ENCODE measurements at regions not wholly inside any gene's neighbourhood (a gene's known extent, or its start where the extent isn't known, plus 50 kb on each side); places are given as distances from the start of the nearest gene placed in this dataset.
"Not testable (repeated sequence)": the region's sequence is repeated elsewhere in the genome, so short reads cannot be mapped to it uniquely, and the experiment has no call there.

DNA sequence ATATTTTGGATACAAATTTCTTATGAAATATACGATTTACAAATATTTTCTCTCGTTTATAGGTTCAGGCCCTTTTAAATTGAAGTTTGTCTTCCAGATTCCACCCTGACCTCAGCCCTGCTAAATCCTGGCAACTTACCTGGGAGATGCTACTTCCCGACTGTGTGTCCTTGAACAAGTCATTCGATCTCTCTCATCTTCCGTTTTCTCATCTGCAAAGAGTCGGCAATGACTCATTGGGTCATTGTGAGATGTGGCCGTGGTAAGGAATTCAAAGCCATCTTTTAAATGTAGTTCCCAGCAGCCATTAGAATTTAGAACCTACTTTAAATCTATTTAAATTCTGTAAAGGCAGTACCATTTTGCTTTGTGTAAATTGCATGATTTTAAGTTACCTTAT, 72.5 kb downstream of the LHX2 start:
- no peak for DNase-seq

DNA sequence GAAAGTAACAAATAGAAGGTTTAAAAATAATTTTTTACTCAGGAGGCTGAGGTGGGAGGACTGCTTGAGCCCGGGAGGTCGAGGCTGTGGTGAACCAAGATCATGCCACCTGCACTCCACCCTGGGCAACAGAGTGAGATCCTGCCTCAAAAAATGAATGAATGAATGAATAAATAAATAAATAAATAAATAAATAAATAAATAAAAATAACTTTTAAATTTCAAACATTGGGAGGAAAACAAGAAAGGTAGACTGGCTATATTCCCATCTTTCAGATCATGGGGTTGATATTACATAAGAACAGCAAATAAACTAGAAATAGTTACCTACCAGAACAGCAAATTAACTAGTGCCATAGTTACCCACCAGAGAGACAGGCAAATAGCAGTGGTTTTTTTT, 75.7 kb downstream of the LHX2 start:
- DNase-seq = no peak

DNA sequence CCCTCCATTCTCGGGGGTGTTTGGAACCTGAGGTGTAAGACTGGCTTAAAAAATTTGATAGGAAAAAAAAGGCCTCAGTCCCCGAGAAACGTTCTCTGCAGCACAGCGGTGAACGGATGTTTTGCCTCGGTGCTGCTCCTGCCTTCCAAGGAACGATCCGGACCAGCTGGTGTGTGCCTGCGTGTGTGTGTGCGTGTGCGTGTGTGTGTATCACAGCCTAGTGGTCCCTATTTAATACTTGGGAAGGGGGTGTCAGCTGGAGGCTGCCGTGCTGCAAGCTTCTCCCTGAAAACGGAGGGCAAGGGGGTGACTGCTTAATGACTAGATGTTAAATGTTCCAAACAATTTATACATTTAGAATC, 76.9 kb downstream of the LHX2 start:
- no peak for DNase-seq

- DNase-seq = not testable (repeated sequence)
Observed at GRCh38 chr9:124089631-124090488, 78.3 kb downstream of the LHX2 start.

- no peak for DNase-seq
Observed at GRCh38 chr9:124098141-124098905, 86.8 kb downstream of the LHX2 start.

GRCh38 chr9:124099860-124100259, 88.3 kb downstream of the LHX2 start:
- no peak for DNase-seq

DNA sequence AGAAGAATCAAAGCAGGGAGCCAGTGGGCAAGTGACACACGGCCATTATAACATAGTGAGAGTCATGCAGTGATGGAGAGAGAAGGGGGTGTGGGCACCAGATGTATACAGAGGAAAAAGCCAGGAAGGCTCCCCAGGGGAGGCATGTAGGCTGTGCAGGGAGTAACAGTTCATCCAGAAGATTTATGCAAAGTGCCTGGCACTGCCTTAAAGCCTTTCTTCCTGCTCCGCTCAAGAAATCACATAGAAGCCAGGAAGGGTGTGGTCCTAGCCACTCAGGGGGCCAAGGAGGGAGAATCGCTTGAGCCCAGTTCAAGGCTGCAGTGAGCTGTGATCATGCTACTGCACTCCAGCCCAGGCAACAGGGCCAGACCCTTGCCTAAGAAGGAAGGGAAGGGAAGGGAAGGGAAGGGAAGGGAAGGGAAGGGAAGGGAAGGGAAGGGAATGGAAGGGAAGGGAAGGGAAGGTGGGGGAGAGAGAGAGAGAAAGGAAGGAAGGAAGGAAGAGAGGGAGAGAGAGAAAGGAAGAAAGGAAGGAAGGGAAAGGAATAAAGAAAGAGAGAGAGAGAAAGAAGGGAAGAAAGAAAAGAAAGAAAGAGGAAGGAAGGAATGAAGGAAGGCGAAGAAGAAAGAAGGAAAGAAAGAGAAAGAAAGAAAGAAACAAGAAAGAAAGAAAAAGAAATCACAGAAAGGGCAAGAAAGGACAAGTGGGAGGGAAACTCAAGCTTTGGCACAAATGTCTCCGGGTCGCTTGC, 89.8 kb downstream of the LHX2 start:
- no peak for DNase-seq

DNA sequence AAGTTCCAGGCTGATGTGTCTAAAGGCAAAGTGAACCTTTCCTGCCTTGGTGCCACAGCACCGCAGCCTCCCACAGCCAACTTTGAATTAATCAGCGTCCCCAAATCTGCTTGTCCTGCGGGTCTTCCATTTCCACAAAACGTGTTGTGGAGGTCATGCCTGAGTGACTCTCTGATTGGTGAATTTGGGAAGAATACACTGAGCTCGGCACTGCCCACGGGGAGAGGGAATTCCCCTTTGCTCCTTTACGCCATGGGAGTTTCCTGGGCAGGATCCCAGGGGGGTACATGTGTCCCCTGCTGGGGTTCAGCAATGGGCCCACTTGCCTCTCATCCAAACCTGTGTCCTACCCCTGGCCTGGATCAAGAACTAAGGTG, 90.4 kb downstream of the LHX2 start:
- DNase-seq = no peak

GRCh38 chr9:124102363-124102762, 90.8 kb downstream of the LHX2 start:
- DNase-seq = no peak

DNA sequence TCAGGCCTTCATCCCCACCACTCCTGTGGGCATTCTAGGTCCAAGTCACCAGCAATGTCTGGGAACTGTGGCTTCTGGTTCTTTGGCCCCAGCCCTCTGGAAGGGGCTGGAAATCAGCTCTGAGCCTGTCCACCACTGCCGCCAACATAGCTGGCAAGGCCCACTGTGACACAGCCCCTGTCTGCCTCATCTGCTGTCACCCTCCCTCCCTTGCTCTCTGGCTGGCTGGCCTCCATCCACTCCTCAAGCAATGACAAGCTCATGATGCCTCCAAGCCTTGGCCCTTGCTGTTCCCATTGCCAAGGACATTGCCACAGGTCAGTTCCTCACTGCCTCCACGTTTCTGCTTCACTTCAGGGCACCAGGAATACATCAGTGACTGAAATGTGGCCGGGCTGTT, 93.7 kb downstream of the LHX2 start:
- DNase-seq = no peak

DNA sequence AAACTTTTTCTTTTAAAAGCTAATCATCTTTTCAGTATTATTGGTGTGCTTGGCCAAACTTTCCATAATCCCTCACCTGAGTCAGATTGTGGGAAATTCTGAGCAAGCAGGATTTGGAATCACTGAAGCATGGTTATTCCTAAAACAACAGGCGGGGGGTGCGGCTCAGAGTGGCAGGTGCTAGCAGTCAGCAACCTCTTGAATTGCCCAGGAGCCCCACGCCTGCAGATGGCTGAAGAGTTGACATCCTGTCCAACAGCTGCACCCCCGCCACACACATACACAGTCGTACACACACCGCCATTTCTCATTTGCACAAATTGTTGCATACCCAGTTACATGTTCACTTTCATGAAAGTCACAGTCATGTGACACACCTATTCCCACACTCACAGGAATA, 96.6 kb downstream of the LHX2 start:
- no peak for DNase-seq

DNA sequence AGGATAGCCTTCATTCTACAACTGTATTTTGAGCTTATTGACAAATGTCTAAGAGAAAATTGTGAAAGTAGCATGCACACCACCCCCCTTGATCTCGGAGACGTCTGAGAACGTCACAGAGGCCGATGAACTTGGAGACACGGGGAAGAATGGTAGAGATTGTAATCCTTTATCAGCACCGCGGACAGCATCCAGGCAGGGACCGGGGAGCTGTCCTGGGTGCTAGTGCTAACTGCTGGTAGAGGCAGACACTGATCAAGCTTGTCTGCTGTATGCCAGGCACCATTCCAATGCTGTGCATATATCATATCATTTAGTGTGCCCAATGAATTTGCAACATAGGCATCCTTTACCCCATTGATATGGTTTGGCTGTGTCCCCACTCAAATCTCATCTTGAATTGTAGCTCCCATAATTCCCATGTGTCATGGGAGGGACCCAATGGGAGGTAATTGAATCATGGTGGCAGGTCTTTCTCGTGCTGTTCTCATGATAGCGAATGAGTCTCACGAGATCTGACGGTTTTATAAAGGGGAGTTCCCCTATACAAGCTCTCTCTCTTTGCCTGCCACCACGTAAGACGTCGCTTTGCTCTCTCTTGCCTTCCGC, 98.8 kb downstream of the LHX2 start:
- peak; percentile 21 for DNase-seq

GRCh38 chr9:124116683-124117363, 105.3 kb downstream of the LHX2 start:
- no peak for DNase-seq

- DNase-seq = no peak
Observed at GRCh38 chr9:124118894-124119293, 107.3 kb downstream of the LHX2 start.

DNA sequence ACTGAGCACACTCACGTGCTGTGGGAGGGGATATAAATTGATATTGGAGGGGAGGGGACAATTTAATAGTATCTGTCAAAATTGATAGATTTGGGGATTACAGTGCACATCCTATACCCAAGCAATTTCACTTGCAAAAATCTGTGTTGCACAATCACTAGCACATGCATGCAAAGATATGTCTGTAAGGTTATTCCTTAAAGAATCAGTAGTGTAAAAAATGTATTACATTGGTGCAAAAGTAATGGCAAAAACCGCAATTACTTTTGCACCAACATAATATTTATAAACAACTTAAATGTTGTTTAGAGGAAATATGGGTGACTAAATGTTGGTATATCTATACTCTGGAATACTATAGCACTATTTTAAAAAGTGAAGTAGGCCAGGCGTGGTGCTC, 108.7 kb downstream of the LHX2 start:
- DNase-seq = no peak

- no peak for DNase-seq
Observed at GRCh38 chr9:124121725-124122124, 110.2 kb downstream of the LHX2 start.

- DNase-seq = no peak
Observed at GRCh38 chr9:124122321-124122720, 110.8 kb downstream of the LHX2 start.

- no peak for DNase-seq
Observed at GRCh38 chr9:124122813-124123462, 111.4 kb downstream of the LHX2 start.

DNA sequence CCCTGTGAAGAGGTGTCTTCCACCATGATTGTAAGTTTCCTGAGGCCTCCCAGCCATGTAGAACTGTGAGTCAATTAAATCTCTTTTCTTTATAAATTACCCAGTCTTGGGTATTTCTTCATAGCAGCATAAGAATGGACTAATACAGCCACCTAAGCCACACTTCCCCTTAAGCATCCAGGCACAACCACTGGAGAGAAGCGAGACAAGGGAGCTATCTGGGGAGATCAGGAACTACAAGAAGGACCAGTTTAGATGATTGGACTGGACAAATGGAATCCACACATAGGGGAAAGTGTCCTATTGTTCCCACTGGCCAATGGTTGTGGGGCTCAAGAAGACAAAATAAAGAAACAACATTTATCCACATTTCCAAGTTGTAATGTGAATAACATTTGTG, 112.1 kb downstream of the LHX2 start:
- DNase-seq = not testable (repeated sequence)

GRCh38 chr9:124124729-124125650, 113.4 kb downstream of the LHX2 start:
- no peak for DNase-seq

GRCh38 chr9:124125651-124125977, 114.0 kb downstream of the LHX2 start:
- DNase-seq = no peak

All from activated naive CD4-positive, alpha-beta T cell treated with anti-CD3 and anti-CD28 coated beads, Interleukin-2, amount 50 U/mL, for 16 hours (primary cell).